ENCODE measurements at regions not wholly inside any gene's neighbourhood (a gene's known extent, or its start where the extent isn't known, plus 50 kb on each side); places are given as distances from the start of the nearest gene placed in this dataset.

GRCh38 chr13:76446191-76446590, 440.0 kb downstream of the KCTD12 start:
- TF ChIP-seq TAF1 (IDR thresholded peaks at IDR 0.05; ENCODE audit: low read depth, low read length), result no peak
- no peak for TF ChIP-seq POLR2A (IDR thresholded peaks at IDR 0.05; ENCODE audit: low read depth, low read length)
- TF ChIP-seq POLR2AphosphoS5 (IDR thresholded peaks at IDR 0.05; ENCODE audit: low read depth, low read length), result no peak
- TF ChIP-seq SPI1 (IDR thresholded peaks at IDR 0.05; ENCODE audit: low read depth, low read length), result no peak
- no peak for TF ChIP-seq PAX5 (IDR thresholded peaks at IDR 0.05; ENCODE audit: insufficient read depth, low read length, severe bottlenecking)
- TF ChIP-seq POU2F2 (IDR thresholded peaks at IDR 0.05; ENCODE audit: low read depth, low read length), result no peak
